ENCODE measurements at regions not wholly inside any gene's neighbourhood (a gene's known extent, or its start where the extent isn't known, plus 50 kb on each side); places are given as distances from the start of the nearest gene placed in this dataset.

- no peak for DNase-seq
Measured at GRCh38 chr1:230510496-230510895, 84.4 kb upstream of the PGBD5 start.

- no peak for DNase-seq
Measured at GRCh38 chr1:230509281-230509977, 83.3 kb upstream of the PGBD5 start.

GRCh38 chr1:230507666-230508402 lies 81.7 kb upstream of the PGBD5 start:
- no peak for DNase-seq

GRCh38 chr1:230507236-230507635 lies 81.1 kb upstream of the PGBD5 start:
- no peak for DNase-seq

GRCh38 chr1:230506451-230506850 lies 80.3 kb upstream of the PGBD5 start:
- DNase-seq = no peak

GRCh38 chr1:230504310-230504709 lies 78.2 kb upstream of the PGBD5 start:
- no peak for DNase-seq

GRCh38 chr1:230503726-230504125 lies 77.6 kb upstream of the PGBD5 start:
- DNase-seq = no peak

- no peak for DNase-seq
Measured at GRCh38 chr1:230502996-230503395, 76.9 kb upstream of the PGBD5 start.

GRCh38 chr1:230502306-230502705 lies 76.2 kb upstream of the PGBD5 start:
- no peak for DNase-seq

- no peak for DNase-seq
Measured at GRCh38 chr1:230501849-230502248, 75.7 kb upstream of the PGBD5 start.

GRCh38 chr1:230501242-230501641 lies 75.1 kb upstream of the PGBD5 start:
- no peak for DNase-seq

GRCh38 chr1:230500063-230500462 lies 73.9 kb upstream of the PGBD5 start:
- no peak for DNase-seq

- no peak for DNase-seq
Measured at GRCh38 chr1:230499496-230499895, 73.4 kb upstream of the PGBD5 start.

- no peak for DNase-seq
Measured at GRCh38 chr1:230498704-230499103, 72.6 kb upstream of the PGBD5 start.

GRCh38 chr1:230496451-230496850 lies 70.3 kb upstream of the PGBD5 start:
- DNase-seq = no peak

- no peak for DNase-seq
Measured at GRCh38 chr1:230495891-230496385, 69.8 kb upstream of the PGBD5 start.

GRCh38 chr1:230495076-230495475 lies 68.9 kb upstream of the PGBD5 start:
- DNase-seq = no peak

- no peak for DNase-seq
Measured at GRCh38 chr1:230494514-230494913, 68.4 kb upstream of the PGBD5 start.

GRCh38 chr1:230494026-230494425 lies 67.9 kb upstream of the PGBD5 start:
- no peak for DNase-seq

GRCh38 chr1:230493264-230493663 lies 67.1 kb upstream of the PGBD5 start:
- no peak for DNase-seq

GRCh38 chr1:230490436-230490835 lies 64.3 kb upstream of the PGBD5 start:
- DNase-seq = no peak

GRCh38 chr1:230487773-230488428 lies 61.8 kb upstream of the PGBD5 start:
- no peak for DNase-seq

GRCh38 chr1:230476622-230477003 lies 50.5 kb upstream of the PGBD5 start:
- DNase-seq = no peak
